ENCODE measurements at regions not wholly inside any gene's neighbourhood (a gene's known extent, or its start where the extent isn't known, plus 50 kb on each side); places are given as distances from the start of the nearest gene placed in this dataset.
"Not testable (repeated sequence)": the region's sequence is repeated elsewhere in the genome, so short reads cannot be mapped to it uniquely, and the experiment has no call there.

DNA sequence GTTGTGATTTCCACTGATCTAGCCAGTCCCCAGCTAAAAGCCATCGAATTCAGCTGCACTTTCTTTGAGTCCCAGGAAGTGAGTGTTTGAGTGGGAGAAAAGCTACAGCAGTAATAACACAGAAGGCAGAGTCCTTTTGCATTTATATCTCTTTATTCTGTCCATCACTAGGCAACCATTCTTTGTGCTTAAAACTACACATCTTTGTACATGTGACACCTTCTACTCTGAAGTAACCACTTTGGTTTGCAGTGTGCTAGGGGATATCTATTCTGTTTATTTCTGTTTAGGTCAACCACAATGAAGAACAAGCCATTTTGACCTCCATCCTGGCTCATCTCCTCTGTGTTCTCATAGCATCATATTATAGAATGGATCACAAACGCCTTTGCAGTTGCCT, 226.0 kb upstream of the SERP2 start:
- Mint-ChIP-seq H3K4me1 (no peaks in the 10 kb centered on the region), H3K27ac (no peak overlapping the region), H3K36me3 (ENCODE audit: low read depth) (no peaks in the 10 kb centered on the region), H3K27me3 (ENCODE audit: insufficient read depth, low read depth, poor library complexity) (no peaks in the 10 kb centered on the region), H3K9me3 (no peaks in the 10 kb centered on the region), H3K4me3 (no peak overlapping the region)
- no peaks in the 10 kb centered on the region for H4K20me1 ChIP-seq (replicated peaks; ENCODE audit: insufficient read depth)
- no peaks in the 10 kb centered on the region for H3K27me3 ChIP-seq (ENCODE audit: insufficient read depth)
- H3K27ac ChIP-seq (ENCODE audit: low read depth) = no peak overlapping the region
- DNase-seq (ENCODE audit: low spot score) (no peak), ATAC-seq (no peak)
- TF ChIP-seq POLR2AphosphoS5 (IDR thresholded peaks at IDR 0.05; ENCODE audit: low read depth) = no peak
- no peak for TF ChIP-seq CREB1 (CRISPR knock-in tag; IDR thresholded peaks at IDR 0.05; ENCODE audit: low read depth)
- no peak for TF ChIP-seq REST (IDR thresholded peaks at IDR 0.05; ENCODE audit: unreplicated experiment)
- no peak for TF ChIP-seq EZH2 (IDR thresholded peaks at IDR 0.05; ENCODE audit: low read depth, unreplicated experiment)
- TF ChIP-seq JUNB (IDR thresholded peaks at IDR 0.05; ENCODE audit: unreplicated experiment) = no peak
- no peaks in the 10 kb centered on the region for H3K79me2 ChIP-seq (replicated peaks; ENCODE audit: insufficient read depth)
- no peaks in the 10 kb centered on the region for H3F3A ChIP-seq (replicated peaks; ENCODE audit: low read depth)
- H3K4me3 ChIP-seq = no peak overlapping the region
- no peak overlapping the region for H3K4me2 ChIP-seq
- H3K4me1 ChIP-seq (ENCODE audit: insufficient read depth) = no peaks in the 10 kb centered on the region
- H3K9me2 ChIP-seq (ENCODE audit: insufficient read depth) = 0 out of 2 replicates have a peak, but pooled peaks cover 4% of the 10 kb centered on the region
- no peak overlapping the region for H2AFZ ChIP-seq
- H3K36me3 ChIP-seq (ENCODE audit: insufficient read depth) = no peaks in the 10 kb centered on the region

DNA sequence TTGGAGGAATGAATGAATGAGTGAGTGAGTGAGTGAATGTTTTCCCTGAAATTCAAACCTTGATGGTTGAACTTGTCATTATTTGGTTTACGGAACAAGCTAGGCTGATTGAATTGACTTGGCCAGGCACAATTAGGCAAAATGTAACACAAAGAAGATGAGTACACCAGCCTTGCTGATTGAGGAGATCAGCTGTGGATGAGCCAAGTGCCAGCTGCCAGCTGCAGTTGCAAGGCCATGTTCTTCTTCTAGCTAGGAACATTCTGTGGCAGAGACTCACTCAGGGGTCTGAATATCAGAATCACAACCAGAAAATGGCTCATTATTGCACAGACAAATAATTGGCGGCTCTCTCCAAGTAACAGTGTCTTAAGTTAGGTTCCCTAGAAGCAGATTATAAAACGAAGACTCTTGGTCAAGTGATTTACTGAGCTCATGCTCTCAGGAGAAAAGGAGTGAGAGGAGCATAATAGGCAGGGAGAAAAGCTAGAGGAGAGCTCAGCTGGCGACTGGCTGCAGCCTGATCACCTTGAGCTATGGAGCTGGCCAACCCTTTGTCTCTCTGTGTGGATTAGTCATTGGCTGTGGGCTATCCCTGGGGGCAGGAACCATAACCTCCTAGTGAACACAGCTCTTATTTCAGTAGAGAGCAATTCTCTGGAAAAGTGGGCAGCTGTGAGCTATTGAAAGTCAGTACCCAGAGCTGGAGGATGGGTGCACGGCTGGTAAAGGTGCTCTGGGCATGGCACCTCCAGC, 225.3 kb upstream of the SERP2 start:
- H3K4me3 Mint-ChIP-seq = no peak overlapping the region
- no peaks in the 10 kb centered on the region for H3K36me3 Mint-ChIP-seq (ENCODE audit: low read depth)
- Histone ChIP-seq H3K4me3 (no peak overlapping the region), H3K4me1 (ENCODE audit: insufficient read depth) (no peaks in the 10 kb centered on the region), H3F3A (replicated peaks; ENCODE audit: low read depth) (no peaks in the 10 kb centered on the region), H3K79me2 (replicated peaks; ENCODE audit: insufficient read depth) (no peaks in the 10 kb centered on the region), H3K27ac (ENCODE audit: low read depth) (no peak overlapping the region), H4K20me1 (replicated peaks; ENCODE audit: insufficient read depth) (no peaks in the 10 kb centered on the region), H3K4me2 (no peak overlapping the region), H3K27me3 (ENCODE audit: insufficient read depth) (no peaks in the 10 kb centered on the region), H2AFZ (no peak overlapping the region; the same call in 1 of the 2 replicates), H3K9me2 (ENCODE audit: insufficient read depth) (0 out of 2 replicates have a peak, but pooled peaks cover 4% of the 10 kb centered on the region), H3K36me3 (ENCODE audit: insufficient read depth) (no peaks in the 10 kb centered on the region)
- H3K27me3 Mint-ChIP-seq (ENCODE audit: insufficient read depth, low read depth, poor library complexity) = no peaks in the 10 kb centered on the region
- TF ChIP-seq JUNB (IDR thresholded peaks at IDR 0.05; ENCODE audit: unreplicated experiment) (no peak), POLR2AphosphoS5 (IDR thresholded peaks at IDR 0.05; ENCODE audit: low read depth) (no peak)
- TF ChIP-seq, protein P1, sequence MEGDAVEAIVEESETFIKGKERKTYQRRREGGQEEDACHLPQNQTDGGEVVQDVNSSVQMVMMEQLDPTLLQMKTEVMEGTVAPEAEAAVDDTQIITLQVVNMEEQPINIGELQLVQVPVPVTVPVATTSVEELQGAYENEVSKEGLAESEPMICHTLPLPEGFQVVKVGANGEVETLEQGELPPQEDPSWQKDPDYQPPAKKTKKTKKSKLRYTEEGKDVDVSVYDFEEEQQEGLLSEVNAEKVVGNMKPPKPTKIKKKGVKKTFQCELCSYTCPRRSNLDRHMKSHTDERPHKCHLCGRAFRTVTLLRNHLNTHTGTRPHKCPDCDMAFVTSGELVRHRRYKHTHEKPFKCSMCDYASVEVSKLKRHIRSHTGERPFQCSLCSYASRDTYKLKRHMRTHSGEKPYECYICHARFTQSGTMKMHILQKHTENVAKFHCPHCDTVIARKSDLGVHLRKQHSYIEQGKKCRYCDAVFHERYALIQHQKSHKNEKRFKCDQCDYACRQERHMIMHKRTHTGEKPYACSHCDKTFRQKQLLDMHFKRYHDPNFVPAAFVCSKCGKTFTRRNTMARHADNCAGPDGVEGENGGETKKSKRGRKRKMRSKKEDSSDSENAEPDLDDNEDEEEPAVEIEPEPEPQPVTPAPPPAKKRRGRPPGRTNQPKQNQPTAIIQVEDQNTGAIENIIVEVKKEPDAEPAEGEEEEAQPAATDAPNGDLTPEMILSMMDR (conservative IDR thresholded peaks at IDR 0.05; ENCODE audit: low read depth in 2 of 2) = no peak
- H3K27ac Mint-ChIP-seq = no peak overlapping the region
- ATAC-seq (peak; percentile 50; the same call in 2 of the 3 replicates), DNase-seq (ENCODE audit: low spot score) (no peak)
- H3K9me3 Mint-ChIP-seq = no peaks in the 10 kb centered on the region
- no peaks in the 10 kb centered on the region for H3K4me1 Mint-ChIP-seq

DNA sequence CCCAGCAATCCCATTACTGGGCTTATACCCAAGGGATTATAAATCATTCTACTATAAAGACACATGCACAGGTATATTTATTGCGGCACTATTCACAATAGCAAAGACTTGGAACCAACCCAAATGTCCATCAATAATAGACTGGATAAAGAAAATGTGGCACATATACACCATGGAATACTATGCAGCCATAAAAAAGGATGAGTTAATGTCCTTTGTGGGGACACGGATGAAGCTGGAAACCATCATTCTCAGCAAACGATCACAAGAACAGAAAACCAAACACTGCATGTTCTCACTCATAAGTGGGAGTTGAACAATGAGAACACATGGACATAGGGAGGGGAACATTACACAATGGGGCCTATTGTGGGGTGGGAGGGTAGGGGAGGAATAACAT, 224.4 kb upstream of the SERP2 start:
- not testable (repeated sequence) for H3K4me1 Mint-ChIP-seq; H3K4me1 ChIP-seq (ENCODE audit: insufficient read depth); ATAC-seq; H3K36me3 Mint-ChIP-seq (ENCODE audit: low read depth); H3K4me2 ChIP-seq; H4K20me1 ChIP-seq (replicated peaks; ENCODE audit: insufficient read depth); DNase-seq (ENCODE audit: low spot score); H2AFZ ChIP-seq; H3K9me3 Mint-ChIP-seq; H3K27ac Mint-ChIP-seq; H3K27me3 ChIP-seq (ENCODE audit: insufficient read depth); H3K4me3 Mint-ChIP-seq; H3K4me3 ChIP-seq; H3K27me3 Mint-ChIP-seq (ENCODE audit: insufficient read depth, low read depth, poor library complexity); H3F3A ChIP-seq (replicated peaks; ENCODE audit: low read depth); H3K9me2 ChIP-seq (ENCODE audit: insufficient read depth); H3K79me2 ChIP-seq (replicated peaks; ENCODE audit: insufficient read depth); H3K36me3 ChIP-seq (ENCODE audit: insufficient read depth); H3K27ac ChIP-seq (ENCODE audit: low read depth)
